C4-2B (cell line): ENCODE measurements at regions not wholly inside any gene's neighbourhood (a gene's known extent, or its start where the extent isn't known, plus 50 kb on each side); places are given as distances from the start of the nearest gene placed in this dataset.

ENCODE experiments used
- CTCF ChIP-seq: fragments of 450-650 bp; conservative IDR thresholded peaks from 2 replicates; pipeline ENCODE4 v1.5.1; 2017; ENCODE audit warnings: mild to moderate bottlenecking
- ZFX ChIP-seq: fragments of 450-650 bp; IDR thresholded peaks from 2 replicates; pipeline ENCODE4 v1.6.1; 2017

GRCh38 chr3:36305929-36306520 is 74.3 kb upstream of the STAC start:
- TF ChIP-seq CTCF = no peak
- no peak for TF ChIP-seq ZFX
